ENCODE measurements at regions not wholly inside any gene's neighbourhood (a gene's known extent, or its start where the extent isn't known, plus 50 kb on each side); places are given as distances from the start of the nearest gene placed in this dataset.

DNA sequence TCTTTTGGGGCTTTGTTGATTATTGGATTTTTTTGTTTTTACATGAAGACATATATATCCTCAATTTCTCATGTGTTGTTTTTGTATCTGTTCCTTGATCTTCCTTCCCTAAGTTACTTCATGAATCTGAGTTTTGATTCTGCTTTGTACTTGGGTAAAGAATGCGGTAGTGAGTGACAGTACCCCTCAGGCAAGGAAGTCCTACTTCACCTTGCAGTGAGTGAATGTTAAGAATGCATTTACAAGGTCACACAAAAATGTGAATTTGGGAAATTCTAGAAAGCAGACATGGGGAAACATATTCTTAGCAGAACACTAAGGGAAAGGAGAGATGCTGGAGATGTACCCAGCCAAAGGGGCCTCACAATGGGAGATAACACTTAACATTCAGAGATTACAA, 373.1 kb upstream of the LCORL start:
- intact Hi-C loops (cut with micrococcal nuclease): no loop called here
- no peaks in the 10 kb centered on the region for H3K9me3 Mint-ChIP-seq
- H3K4me3 Mint-ChIP-seq: no peak overlapping the region
- no peaks in the 10 kb centered on the region for H3K36me3 Mint-ChIP-seq (ENCODE audit: low read depth)
- H3K27me3 Mint-ChIP-seq: no peaks in the 10 kb centered on the region
- no peak overlapping the region for H3K27ac Mint-ChIP-seq
- no peaks in the 10 kb centered on the region for H3K4me1 Mint-ChIP-seq (ENCODE audit: low read depth)

GRCh38 chr4:18391354-18391728, 369.8 kb upstream of the LCORL start:
- H3K27ac Mint-ChIP-seq: no peak overlapping the region
- H3K9me3 Mint-ChIP-seq: no peaks in the 10 kb centered on the region
- H3K36me3 Mint-ChIP-seq (ENCODE audit: low read depth): no peaks in the 10 kb centered on the region
- intact Hi-C loops (cut with micrococcal nuclease): no loop called here
- no peak overlapping the region for H3K4me3 Mint-ChIP-seq
- no peaks in the 10 kb centered on the region for H3K27me3 Mint-ChIP-seq
- no peaks in the 10 kb centered on the region for H3K4me1 Mint-ChIP-seq (ENCODE audit: low read depth)

DNA sequence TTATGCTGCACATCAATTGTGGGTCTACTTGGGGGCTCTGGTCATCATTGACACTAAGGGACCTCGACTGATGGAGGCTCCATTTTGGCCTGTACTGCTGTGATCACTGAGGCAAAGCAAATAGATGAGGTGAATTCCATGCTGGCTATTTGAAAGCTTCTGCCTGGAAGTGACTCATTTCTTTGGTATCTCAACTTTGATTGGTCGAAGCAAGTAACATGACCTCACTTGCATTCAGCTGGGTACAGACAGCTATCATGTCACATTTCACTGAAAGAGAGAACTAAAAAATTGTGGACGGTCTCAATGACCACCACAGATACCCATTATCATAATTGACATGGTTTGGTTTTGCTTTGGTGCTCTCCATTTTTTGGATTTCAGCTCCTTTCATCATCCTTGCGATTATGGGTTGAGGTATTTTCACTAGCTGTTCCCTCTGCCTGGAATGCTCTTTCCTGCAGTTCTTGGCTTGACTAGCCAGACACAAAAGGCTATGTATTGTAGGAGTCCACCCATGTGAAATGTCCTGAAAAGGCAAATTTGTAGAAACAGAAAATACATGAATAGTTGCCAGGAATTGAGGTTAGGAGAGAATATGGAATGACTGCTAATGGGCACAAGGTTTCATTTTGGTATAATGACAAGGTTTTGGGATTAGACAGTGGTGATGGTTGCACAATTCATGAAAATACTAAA, 369.2 kb upstream of the LCORL start:
- Mint-ChIP-seq H3K4me3 (no peak overlapping the region), H3K9me3 (no peaks in the 10 kb centered on the region), H3K27me3 (no peaks in the 10 kb centered on the region), H3K36me3 (ENCODE audit: low read depth) (no peaks in the 10 kb centered on the region), H3K4me1 (ENCODE audit: low read depth) (no peaks in the 10 kb centered on the region), H3K27ac (no peak overlapping the region)
- intact Hi-C loops (cut with micrococcal nuclease): no loop called here

- H3K36me3 Mint-ChIP-seq (ENCODE audit: low read depth): no peaks in the 10 kb centered on the region
Measured at GRCh38 chr4:18389115-18389514, 367.6 kb upstream of the LCORL start.

GRCh38 chr4:18388039-18388438, 366.5 kb upstream of the LCORL start:
- H3K27me3 Mint-ChIP-seq: no peaks in the 10 kb centered on the region
- H3K4me1 Mint-ChIP-seq (ENCODE audit: low read depth): no peaks in the 10 kb centered on the region
- H3K4me3 Mint-ChIP-seq: no peak overlapping the region
- no peak overlapping the region for H3K27ac Mint-ChIP-seq
- H3K36me3 Mint-ChIP-seq (ENCODE audit: low read depth): no peaks in the 10 kb centered on the region
- intact Hi-C loops (cut with micrococcal nuclease): no loop called here
- no peaks in the 10 kb centered on the region for H3K9me3 Mint-ChIP-seq

More at GRCh38 chr4:18389115-18389514, 367.6 kb upstream of the LCORL start:
- intact Hi-C loops (cut with micrococcal nuclease): no loop called here
- Mint-ChIP-seq H3K27ac (no peak overlapping the region), H3K27me3 (no peaks in the 10 kb centered on the region), H3K9me3 (no peaks in the 10 kb centered on the region), H3K4me1 (ENCODE audit: low read depth) (no peaks in the 10 kb centered on the region), H3K4me3 (no peak overlapping the region)

- intact Hi-C loops (cut with micrococcal nuclease): no loop called here
- Mint-ChIP-seq H3K36me3 (ENCODE audit: low read depth) (no peaks in the 10 kb centered on the region), H3K27me3 (no peaks in the 10 kb centered on the region), H3K4me1 (ENCODE audit: low read depth) (no peaks in the 10 kb centered on the region), H3K4me3 (no peak overlapping the region), H3K27ac (no peak overlapping the region), H3K9me3 (no peaks in the 10 kb centered on the region)
Measured at GRCh38 chr4:18381186-18381585, 359.6 kb upstream of the LCORL start.

DNA sequence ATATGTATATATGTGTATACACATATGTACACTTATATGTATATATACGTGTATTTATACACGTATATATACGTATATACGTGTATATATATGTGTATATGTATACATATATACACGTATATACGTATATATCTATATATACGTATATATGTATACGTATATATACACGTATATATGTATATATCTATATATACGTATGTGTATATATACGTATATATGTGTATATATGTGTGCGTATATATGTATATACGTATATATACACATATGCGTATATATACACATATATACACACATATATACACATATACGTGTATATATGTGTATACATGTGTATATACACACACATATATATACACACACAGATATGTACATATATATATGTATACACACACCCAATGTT, 348.0 kb upstream of the LCORL start:
- intact Hi-C loops (cut with micrococcal nuclease): loop anchor here (10.0 kb wide), 1 partner anchor 825 kb away; no protein-coding TSS in a partner anchor
- no peaks in the 10 kb centered on the region for H3K36me3 Mint-ChIP-seq (ENCODE audit: low read depth)
- no peak overlapping the region for H3K4me3 Mint-ChIP-seq
- H3K9me3 Mint-ChIP-seq: no peaks in the 10 kb centered on the region
- H3K27ac Mint-ChIP-seq: no peak overlapping the region
- H3K27me3 Mint-ChIP-seq: no peaks in the 10 kb centered on the region
- H3K4me1 Mint-ChIP-seq (ENCODE audit: low read depth): no peaks in the 10 kb centered on the region

- Mint-ChIP-seq H3K36me3 (ENCODE audit: low read depth) (no peaks in the 10 kb centered on the region), H3K27ac (no peak overlapping the region), H3K9me3 (no peaks in the 10 kb centered on the region), H3K4me3 (no peak overlapping the region), H3K4me1 (ENCODE audit: low read depth) (no peaks in the 10 kb centered on the region), H3K27me3 (no peaks in the 10 kb centered on the region)
- intact Hi-C loops (cut with micrococcal nuclease): loop anchor here (2.0 to 10.0 kb wide), 2 partner anchors 550 to 822 kb away; no protein-coding TSS in a partner anchor
Measured at GRCh38 chr4:18366892-18367291, 345.3 kb upstream of the LCORL start.

DNA sequence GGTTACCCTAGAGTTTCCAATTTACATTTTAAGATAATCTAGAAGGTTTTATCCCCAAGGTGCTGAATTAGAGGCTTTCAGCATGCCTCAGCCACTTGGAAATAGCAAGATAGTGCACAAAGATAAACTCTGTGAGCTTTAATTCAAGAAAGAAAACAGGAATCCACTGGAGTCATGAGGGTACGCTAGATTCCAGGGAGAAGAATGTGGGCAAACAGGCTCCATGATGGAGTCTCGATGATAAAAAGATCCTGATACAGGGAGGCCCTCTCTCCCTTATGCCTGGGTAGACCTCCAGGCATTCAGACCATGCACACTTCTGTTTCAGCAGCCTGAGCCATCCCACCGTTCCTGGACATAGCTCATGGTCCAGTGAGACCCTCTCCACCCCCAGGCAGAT, 344.6 kb upstream of the LCORL start:
- intact Hi-C loops (cut with micrococcal nuclease): loop anchor here (2.0 to 10.0 kb wide), 2 partner anchors 549 to 821 kb away; no protein-coding TSS in a partner anchor
- Mint-ChIP-seq H3K4me3 (no peak overlapping the region), H3K9me3 (no peaks in the 10 kb centered on the region), H3K27me3 (no peaks in the 10 kb centered on the region), H3K36me3 (ENCODE audit: low read depth) (no peaks in the 10 kb centered on the region), H3K27ac (no peak overlapping the region), H3K4me1 (ENCODE audit: low read depth) (no peaks in the 10 kb centered on the region)

DNA sequence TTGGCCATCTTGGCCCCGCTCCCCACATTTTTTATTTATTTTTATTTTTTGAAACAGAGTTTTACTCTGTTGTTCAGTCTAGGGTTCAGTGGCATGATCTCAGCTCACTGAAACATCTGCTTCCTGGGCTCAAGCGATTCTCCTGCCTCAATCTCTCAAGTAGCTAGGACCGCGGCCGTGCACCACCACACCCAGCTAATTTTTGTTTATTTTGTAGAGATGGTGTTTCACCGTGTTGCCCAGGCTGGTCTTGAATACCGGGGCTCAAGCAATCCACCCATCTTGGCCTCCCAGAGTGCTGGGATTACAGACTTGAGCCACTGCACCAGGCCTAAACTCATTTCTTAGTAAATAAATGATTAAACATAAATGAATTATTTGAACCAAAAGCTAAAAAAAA, 322.0 kb upstream of the LCORL start:
- H3K4me3 Mint-ChIP-seq: no peak overlapping the region
- no peak overlapping the region for H3K27ac Mint-ChIP-seq
- no peaks in the 10 kb centered on the region for H3K4me1 Mint-ChIP-seq (ENCODE audit: low read depth)
- intact Hi-C loops (cut with micrococcal nuclease): no loop called here
- peaks cover 23% of the 10 kb centered on the region for H3K9me3 Mint-ChIP-seq
- H3K36me3 Mint-ChIP-seq (ENCODE audit: low read depth): no peaks in the 10 kb centered on the region
- H3K27me3 Mint-ChIP-seq: no peaks in the 10 kb centered on the region

DNA sequence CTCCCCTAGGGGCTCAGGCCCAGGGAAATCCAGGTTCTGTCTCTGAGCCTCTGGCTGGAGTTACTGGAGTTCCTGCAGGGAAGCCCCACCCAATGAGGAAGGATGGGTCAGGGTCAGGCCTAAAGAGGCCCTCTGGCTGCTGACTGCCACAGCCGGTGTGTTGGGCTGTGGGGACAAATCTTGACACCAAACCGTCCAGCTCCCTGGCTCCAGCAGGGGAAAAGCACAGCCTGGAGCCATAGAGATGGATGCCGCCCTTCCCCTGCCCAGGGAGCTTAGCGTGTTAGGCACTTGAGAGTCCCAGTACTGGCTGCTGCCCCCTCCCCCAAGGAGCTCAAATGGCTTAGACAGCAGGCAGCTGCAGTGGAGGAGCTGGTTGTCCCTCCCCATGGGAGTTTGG, 321.3 kb upstream of the LCORL start:
- no peaks in the 10 kb centered on the region for H3K27me3 Mint-ChIP-seq
- no peaks in the 10 kb centered on the region for H3K36me3 Mint-ChIP-seq (ENCODE audit: low read depth)
- H3K9me3 Mint-ChIP-seq: peaks cover 23% of the 10 kb centered on the region
- no peak overlapping the region for H3K27ac Mint-ChIP-seq
- intact Hi-C loops (cut with micrococcal nuclease): no loop called here
- no peak overlapping the region for H3K4me3 Mint-ChIP-seq
- H3K4me1 Mint-ChIP-seq (ENCODE audit: low read depth): no peaks in the 10 kb centered on the region

DNA sequence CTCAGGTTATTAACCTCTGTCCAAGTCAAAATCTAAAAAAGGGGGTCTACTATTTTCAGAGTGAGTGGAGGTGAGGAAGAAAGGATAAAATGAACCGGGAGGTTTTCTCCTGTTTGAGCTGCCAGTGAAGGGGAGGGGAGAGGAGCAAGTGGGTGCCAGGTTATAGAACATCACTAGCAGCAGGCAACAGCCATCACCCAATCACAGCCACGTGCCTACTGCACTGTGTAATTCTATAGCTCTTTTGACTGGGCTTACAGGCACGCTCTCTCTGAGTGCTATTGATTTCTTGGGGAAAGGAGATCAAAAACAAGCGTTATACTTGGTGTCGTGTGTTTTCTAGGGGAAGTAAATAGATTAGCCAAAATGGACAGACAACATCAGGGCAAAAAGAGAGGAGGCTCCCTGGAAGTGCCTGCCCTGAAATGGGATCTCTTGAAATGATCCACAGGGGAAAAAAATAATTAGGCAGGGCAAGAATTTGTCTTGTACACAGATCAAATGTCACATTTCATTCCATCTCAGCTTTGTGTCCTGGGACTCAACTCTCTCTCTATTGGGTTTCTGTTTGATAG, 300.5 kb upstream of the LCORL start:
- no peak overlapping the region for H3K4me3 Mint-ChIP-seq

DNA sequence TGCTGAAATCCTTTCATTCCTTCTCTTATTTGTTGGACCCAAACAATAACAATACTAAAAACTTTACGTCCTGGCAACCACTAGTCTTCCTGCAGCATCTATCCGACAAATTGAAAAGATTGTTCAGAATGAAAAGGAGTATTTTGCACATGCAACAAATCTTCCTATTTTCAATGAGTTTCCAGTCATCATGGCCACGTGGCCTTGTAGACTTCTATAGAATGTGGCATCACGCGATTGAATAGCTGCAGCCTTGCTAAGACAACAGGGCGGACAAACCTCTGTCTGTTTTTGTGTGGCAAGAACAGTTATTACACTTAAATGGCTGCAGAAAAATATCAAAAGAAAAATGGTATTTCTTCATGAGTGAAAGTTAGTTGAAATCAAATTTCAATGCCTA, 297.9 kb upstream of the LCORL start:
- intact Hi-C loops (cut with micrococcal nuclease): no loop called here
- H3K27me3 Mint-ChIP-seq: peaks cover 5% of the 10 kb centered on the region
- no peaks in the 10 kb centered on the region for H3K36me3 Mint-ChIP-seq (ENCODE audit: low read depth)
- no peaks in the 10 kb centered on the region for H3K4me1 Mint-ChIP-seq (ENCODE audit: low read depth)
- H3K9me3 Mint-ChIP-seq: peaks cover 7% of the 10 kb centered on the region
- H3K4me3 Mint-ChIP-seq: no peak overlapping the region
- H3K27ac Mint-ChIP-seq: no peak overlapping the region

More for the DNA sequence above, 300.5 kb upstream of the LCORL start:
- intact Hi-C loops (cut with micrococcal nuclease): no loop called here
- peaks cover 7% of the 10 kb centered on the region for H3K9me3 Mint-ChIP-seq
- H3K4me1 Mint-ChIP-seq (ENCODE audit: low read depth): no peaks in the 10 kb centered on the region
- H3K27me3 Mint-ChIP-seq: peaks cover 5% of the 10 kb centered on the region
- no peak overlapping the region for H3K27ac Mint-ChIP-seq
- no peaks in the 10 kb centered on the region for H3K36me3 Mint-ChIP-seq (ENCODE audit: low read depth)

- H3K9me3 Mint-ChIP-seq: peaks cover 7% of the 10 kb centered on the region
- intact Hi-C loops (cut with micrococcal nuclease): no loop called here
- no peaks in the 10 kb centered on the region for H3K36me3 Mint-ChIP-seq (ENCODE audit: low read depth)
- no peaks in the 10 kb centered on the region for H3K4me1 Mint-ChIP-seq (ENCODE audit: low read depth)
- peaks cover 5% of the 10 kb centered on the region for H3K27me3 Mint-ChIP-seq
- no peak overlapping the region for H3K27ac Mint-ChIP-seq
- no peak overlapping the region for H3K4me3 Mint-ChIP-seq
Measured at GRCh38 chr4:18318682-18319388, 297.3 kb upstream of the LCORL start.

Measured in dendritic cell treated with granulocyte-macrophage colony-stimulating factor and Interleukin-4, amounts not matched to agents 40 ng/mL and 50 ng/mL, for 4 days (primary cell).